HepG2 (cell line): ENCODE measurements at regions not wholly inside any gene's neighbourhood (a gene's known extent, or its start where the extent isn't known, plus 50 kb on each side); places are given as distances from the start of the nearest gene placed in this dataset.

Source experiments
- ARID3A ChIP-seq: IDR thresholded peaks from 2 replicates; pipeline ENCODE4 v1.6.1; 2012; ENCODE audit warnings: low read depth, low read length, improper control_type of control experiment
- ATF4 ChIP-seq, 2 experiments: fragments of 450-650 bp in 1 of 2; sonication (generic) in 1 of 2; formaldehyde crosslinking; IDR thresholded peaks; 2 replicates each; pipeline versions ENCODE4 v1.5.0 to v1.8.0; 2020 to 2022; ENCODE audit warnings: mild to moderate bottlenecking in 1 of 2, missing genetic modification reagents in 1 of 2
- CCDC6 ChIP-seq: sonication (generic); formaldehyde crosslinking; IDR thresholded peaks from 2 replicates; pipeline ENCODE4 v1.8.1; 2022; ENCODE audit warnings: mild to moderate bottlenecking, missing genetic modification reagents, moderate library complexity
- ELF3 ChIP-seq: IDR thresholded peaks from 2 replicates; pipeline ENCODE4 v1.6.1; 2016; ENCODE audit warnings: missing genetic modification reagents, missing compliant biosample characterization
- GABPA ChIP-seq, 2 experiments: IDR thresholded peaks; 2 replicates each; pipeline ENCODE4 v1.6.1; 2011 to 2016; ENCODE audit warnings: low read depth in 2 of 2, low read length in 1 of 2, missing biosample characterization in 1 of 2, missing genetic modification characterization in 1 of 2
- KLF12 ChIP-seq: sonication (generic); formaldehyde crosslinking; IDR thresholded peaks from 2 replicates; pipeline ENCODE4 v1.4.0; 2020; ENCODE audit warnings: missing genetic modification reagents, borderline replicate concordance
- MAFF ChIP-seq: IDR thresholded peaks from 2 replicates; pipeline ENCODE4 v1.6.1; 2011; ENCODE audit warnings: low read depth, low read length, improper control_type of control experiment
- MXD4 ChIP-seq: IDR thresholded peaks from 2 replicates; pipeline ENCODE4 v1.6.1; 2016; ENCODE audit warnings: mild to moderate bottlenecking, missing biosample characterization, missing genetic modification reagents
- REST ChIP-seq, 2 experiments: IDR thresholded peaks; 2 replicates each; pipeline ENCODE4 v1.6.1; 2011 to 2012; ENCODE audit warnings: low read length in 2 of 2, borderline replicate concordance in 1 of 2, low read depth in 1 of 2, mild to moderate bottlenecking in 1 of 2, moderate library complexity in 1 of 2
- SATB2 ChIP-seq: sonication (generic); formaldehyde crosslinking; IDR thresholded peaks from 2 replicates; pipeline ENCODE4 v1.5.0; 2020; ENCODE audit warnings: missing genetic modification reagents
- SETDB1 ChIP-seq: sonication (generic); formaldehyde crosslinking; IDR thresholded peaks from 2 replicates; pipeline ENCODE4 v1.5.1; 2020; ENCODE audit warnings: missing genetic modification reagents, mild to moderate bottlenecking, borderline replicate concordance
- THAP11 ChIP-seq: IDR thresholded peaks from 2 replicates; pipeline ENCODE4 v1.6.1; 2016; ENCODE audit warnings: missing biosample characterization, missing genetic modification reagents
- THAP8 ChIP-seq: sonication (generic); formaldehyde crosslinking; IDR thresholded peaks from 2 replicates; pipeline ENCODE4 v1.5.1; 2020; ENCODE audit warnings: missing genetic modification reagents, mild to moderate bottlenecking, borderline replicate concordance
- ZNF18 ChIP-seq: sonication (generic); formaldehyde crosslinking; IDR thresholded peaks from 2 replicates; pipeline ENCODE4 v1.8.0; 2022; ENCODE audit warnings: mild to moderate bottlenecking, missing genetic modification reagents; ENCODE audit not compliant: insufficient replicate concordance
- ZNF468 ChIP-seq: sonication (generic); formaldehyde crosslinking; IDR thresholded peaks from 2 replicates; pipeline ENCODE4 v1.8.0; 2022; ENCODE audit warnings: mild to moderate bottlenecking, moderate library complexity, missing genetic modification reagents
- ZNF670 ChIP-seq: sonication (generic); formaldehyde crosslinking; IDR thresholded peaks from 2 replicates; pipeline ENCODE4 v1.8.0; 2022; ENCODE audit warnings: mild to moderate bottlenecking, missing genetic modification reagents, borderline replicate concordance
- ZNF782 ChIP-seq: sonication (generic); formaldehyde crosslinking; IDR thresholded peaks from 2 replicates; pipeline ENCODE4 v1.4.0; 2020; ENCODE audit warnings: missing genetic modification reagents, mild to moderate bottlenecking, borderline replicate concordance

- peak in 1 of 2 experiments; percentile 54; a peak in 1 of 4 replicates for TF ChIP-seq ATF4 (CRISPR knock-in tag; IDR thresholded peaks at IDR 0.05)
- TF ChIP-seq THAP11 (CRISPR knock-in tag), result peak; percentile 53; the same call in 1 of the 2 replicates
- TF ChIP-seq MAFF, result no peak
- TF ChIP-seq ARID3A, result peak; percentile 51; the same call in 1 of the 2 replicates
- TF ChIP-seq SETDB1 (CRISPR knock-in tag), result no peak
- no peak for TF ChIP-seq ZNF468 (CRISPR knock-in tag)
- TF ChIP-seq MXD4, result 0 out of 2 replicates have a peak, but pooled peaks have one; percentile 52
- no peak for TF ChIP-seq ZNF18
- TF ChIP-seq ZNF670, result 0 out of 2 replicates have a peak, but pooled peaks have one; percentile 61
- no peak for TF ChIP-seq KLF12 (CRISPR knock-in tag)
- no peak for TF ChIP-seq GABPA (IDR thresholded peaks at IDR 0.05; ENCODE audit: low read depth, low read length)
- TF ChIP-seq GABPA (CRISPR knock-in tag; IDR thresholded peaks at IDR 0.05; ENCODE audit: low read depth), result peak; percentile 19; the same call in 1 of the 2 replicates
- no peak for TF ChIP-seq SATB2 (CRISPR knock-in tag)
- peak; percentile 74; the same call in 1 of the 2 replicates for TF ChIP-seq ZNF782 (CRISPR knock-in tag)
- peak; percentile 61; the same call in 1 of the 2 replicates for TF ChIP-seq CCDC6
- TF ChIP-seq ELF3 (CRISPR knock-in tag), result peak; percentile 84
- TF ChIP-seq REST (IDR thresholded peaks at IDR 0.05; ENCODE audit: borderline replicate concordance in 1 of 2, low read depth in 1 of 2, low read length in 2 of 2), result 0 out of 4 replicates have a peak, but pooled peaks of 1 of the 2 experiments have one; percentile 7
- TF ChIP-seq THAP8 (CRISPR knock-in tag), result no peak
Observed at GRCh38 chr7:46215987-46216567, 295.0 kb upstream of the IGFBP3 start (continued).
